IMR-90 (cell line): ENCODE measurements at regions not wholly inside any gene's neighbourhood (a gene's known extent, or its start where the extent isn't known, plus 50 kb on each side); places are given as distances from the start of the nearest gene placed in this dataset.

Source experiments
- ATAC-seq: fragments of 200-7000 bp; cut with Tn5 transposase; 2 replicates; pipeline ENCODE4 v1.9.1; 2020; ENCODE audit warnings: low read depth, mild to moderate bottlenecking, moderate library complexity
- BruUV-seq: library from RNA; stranded (reverse); fragments of 400-500 nt; replicated peaks from 2 replicates; lab custom pipeline; 2021; lab: Mats Ljungman, UMichigan
- CTCF ChIA-PET: fragments of 300-600 bp; formaldehyde crosslinking; extraction: SDS; loops from one replicate; lab custom pipeline; 2021; ENCODE audit warnings: antibody characterized with exemption; lab: Yijun Ruan, JAX
- POLR2A ChIA-PET: fragments of 300-600 bp; sonication (Branson Sonifier 250); formaldehyde crosslinking; loops from one replicate; lab custom pipeline; 2022; ENCODE audit warnings: antibody characterized with exemption; ENCODE audit not compliant: unreplicated experiment; lab: Charles Lee
- DNase-seq: peaks from one replicate; pipeline ENCODE4 v3.0.0; 2013
- H2AFZ ChIP-seq: replicated peaks from 2 replicates; pipeline ENCODE3; 2013; ENCODE audit warnings: low read length, mild to moderate bottlenecking; ENCODE audit not compliant: poor library complexity
- H2AK5ac ChIP-seq: 2 replicates; pipeline ENCODE4 v1.6.1; 2013; ENCODE audit warnings: low read depth, low read length, inconsistent platforms
- H2AK9ac ChIP-seq: replicated peaks from 2 replicates; pipeline ENCODE3; 2013; ENCODE audit warnings: mild to moderate bottlenecking, low read depth, low read length, moderate library complexity; ENCODE audit not compliant: poor library complexity
- H2BK120ac ChIP-seq: 2 replicates; pipeline ENCODE4 v1.6.1; 2013; ENCODE audit warnings: low read depth, low read length, inconsistent platforms
- H2BK15ac ChIP-seq: 3 replicates; pipeline ENCODE4 v1.6.1; 2013; ENCODE audit warnings: low read depth, low read length, inconsistent platforms
- H2BK20ac ChIP-seq: 2 replicates; pipeline ENCODE4 v1.6.1; 2013; ENCODE audit warnings: low read depth, mild to moderate bottlenecking, inconsistent platforms, low read length, moderate library complexity
- H2BK5ac ChIP-seq: 2 replicates; pipeline ENCODE4 v1.6.1; 2013; ENCODE audit warnings: mild to moderate bottlenecking, low read depth, low read length, inconsistent platforms; ENCODE audit not compliant: poor library complexity, severe bottlenecking
- H3K14ac ChIP-seq: replicated peaks from 2 replicates; pipeline ENCODE4 v1.6.1; 2013; ENCODE audit warnings: low read depth, low read length, inconsistent platforms
- H3K18ac ChIP-seq: 2 replicates; pipeline ENCODE4 v1.6.1; 2013; ENCODE audit warnings: low read depth, low read length, control low read depth
- H3K23ac ChIP-seq: 2 replicates; pipeline ENCODE4 v1.6.1; 2013; ENCODE audit warnings: low read depth, low read length, inconsistent platforms
- H3K27ac ChIP-seq: 2 replicates; pipeline ENCODE4 v1.5.1; 2013; ENCODE audit warnings: mild to moderate bottlenecking, control low read depth, low read length; ENCODE audit not compliant: insufficient read depth
- H3K27me3 ChIP-seq: 2 replicates; pipeline ENCODE4 v1.6.1; 2013; ENCODE audit warnings: low read length; ENCODE audit not compliant: control insufficient read depth, insufficient read depth
- H3K36me3 ChIP-seq: 2 replicates; pipeline ENCODE4 v1.6.1; 2013; ENCODE audit warnings: low read length, mixed read lengths; ENCODE audit not compliant: control insufficient read depth, insufficient read depth
- H3K4ac ChIP-seq: 2 replicates; pipeline ENCODE4 v1.6.1; 2013; ENCODE audit warnings: low read depth, low read length, inconsistent platforms
- H3K4me1 ChIP-seq: 2 replicates; pipeline ENCODE4 v1.6.1; 2013; ENCODE audit warnings: low read length, mixed read lengths; ENCODE audit not compliant: control insufficient read depth, insufficient read depth
- H3K4me2 ChIP-seq: 2 replicates; pipeline ENCODE4 v1.6.1; 2013; ENCODE audit warnings: low read depth, mild to moderate bottlenecking, control low read depth, low read length, moderate library complexity
- H3K4me3 ChIP-seq: 2 replicates; pipeline ENCODE4 v1.5.1; 2013; ENCODE audit warnings: low read depth, mild to moderate bottlenecking, control low read depth, low read length, moderate library complexity; ENCODE audit not compliant: insufficient read depth
- H3K56ac ChIP-seq: 2 replicates; pipeline ENCODE4 v1.6.1; 2013; ENCODE audit warnings: low read length, inconsistent platforms; ENCODE audit not compliant: insufficient read depth; ENCODE audit errors: extremely low read depth
- H3K79me1 ChIP-seq, 2 experiments: 2 replicates each; pipeline ENCODE4 v1.6.1; 2013; ENCODE audit warnings: low read length in 2 of 2, inconsistent platforms in 1 of 2, low read depth in 1 of 2
- H3K9ac ChIP-seq: 2 replicates; pipeline ENCODE4 v1.6.1; 2013; ENCODE audit warnings: low read depth, low read length, control low read depth
- H3K9me1 ChIP-seq: 2 replicates; pipeline ENCODE4 v1.6.1; 2013; ENCODE audit warnings: low read length, inconsistent platforms; ENCODE audit not compliant: insufficient read depth
- H3K9me3 ChIP-seq: 2 replicates; pipeline ENCODE4 v1.6.1; 2013; ENCODE audit warnings: low read length; ENCODE audit not compliant: control insufficient read depth, insufficient read depth
- H4K20me1 ChIP-seq: 2 replicates; pipeline ENCODE4 v1.6.1; 2013; ENCODE audit warnings: low read length, inconsistent platforms; ENCODE audit not compliant: insufficient read depth
- H4K5ac ChIP-seq: 2 replicates; pipeline ENCODE4 v1.6.1; 2013; ENCODE audit warnings: mild to moderate bottlenecking, low read depth, low read length, control low read depth
- H4K8ac ChIP-seq, 2 experiments: 2 replicates each; pipeline ENCODE4 v1.6.1; 2013; ENCODE audit warnings: low read depth in 2 of 2, low read length in 2 of 2, control low read depth in 1 of 2, inconsistent platforms in 1 of 2
- H4K91ac ChIP-seq: 2 replicates; pipeline ENCODE4 v1.6.1; 2013; ENCODE audit warnings: low read depth, low read length, inconsistent platforms; ENCODE audit not compliant: insufficient read depth
- BHLHE40 ChIP-seq: fragments of 150-350 bp; IDR thresholded peaks from 2 replicates; pipeline ENCODE4 v1.6.1; 2016; ENCODE audit warnings: mild to moderate bottlenecking, low read depth, low read length
- CEBPB ChIP-seq: IDR thresholded peaks from 2 replicates; pipeline ENCODE4 v1.6.1; 2012; ENCODE audit warnings: low read depth, low read length, improper control_type of control experiment
- CHD1 ChIP-seq: IDR thresholded peaks from 2 replicates; pipeline ENCODE4 v1.6.1; 2012; ENCODE audit warnings: low read depth, low read length, improper control_type of control experiment
- ELK1 ChIP-seq: fragments of 150-350 bp; IDR thresholded peaks from 2 replicates; pipeline ENCODE4 v1.6.1; 2016; ENCODE audit warnings: low read depth, mild to moderate bottlenecking, low read length, moderate library complexity, borderline replicate concordance
- FOS ChIP-seq: fragments of 150-350 bp; IDR thresholded peaks from 2 replicates; pipeline ENCODE4 v1.6.1; 2016; ENCODE audit warnings: low read depth, low read length
- MAFK ChIP-seq: IDR thresholded peaks from 2 replicates; pipeline ENCODE4 v1.6.1; 2012; ENCODE audit warnings: low read depth, low read length, improper control_type of control experiment
- MAZ ChIP-seq: IDR thresholded peaks from 2 replicates; pipeline ENCODE4 v1.6.1; 2012; ENCODE audit warnings: low read depth, mild to moderate bottlenecking, low read length, improper control_type of control experiment, moderate library complexity, borderline replicate concordance
- MXI1 ChIP-seq: IDR thresholded peaks from 2 replicates; pipeline ENCODE4 v1.6.1; 2012; ENCODE audit warnings: low read depth, mild to moderate bottlenecking, low read length, moderate library complexity, borderline replicate concordance
- NFE2L2 ChIP-seq: fragments of 150-350 bp; IDR thresholded peaks from 2 replicates; pipeline ENCODE4 v1.6.1; 2016; ENCODE audit warnings: low read depth, mild to moderate bottlenecking, low read length
- POLR2A ChIP-seq: IDR thresholded peaks from 2 replicates; pipeline ENCODE4 v1.6.1; 2012; ENCODE audit warnings: mild to moderate bottlenecking, low read depth, low read length
- RAD21 ChIP-seq: IDR thresholded peaks from 2 replicates; pipeline ENCODE4 v1.6.1; 2012; ENCODE audit warnings: low read length, improper control_type of control experiment
- RCOR1 ChIP-seq: IDR thresholded peaks from 2 replicates; pipeline ENCODE4 v1.6.1; 2012; ENCODE audit warnings: mild to moderate bottlenecking, low read length, improper control_type of control experiment; ENCODE audit not compliant: insufficient replicate concordance
- RFX5 ChIP-seq: IDR thresholded peaks from 2 replicates; pipeline ENCODE4 v1.8.0; 2012; ENCODE audit warnings: low read depth, mild to moderate bottlenecking, low read length, moderate library complexity
- SMC3 ChIP-seq: fragments of 150-350 bp; IDR thresholded peaks from 2 replicates; pipeline ENCODE4 v1.6.1; 2016; ENCODE audit warnings: low read depth, mild to moderate bottlenecking, antibody characterized with exemption, low read length, moderate library complexity
- dilution Hi-C: fragments of 300-500 bp; cut with HindIII; formaldehyde crosslinking; loops from one replicate; pipeline ENCODE4 v1.14.3; 2018; ENCODE audit warnings: low sequenced_read_pairs; ENCODE audit not compliant: unreplicated experiment
- in situ Hi-C: fragments of 300-500 bp; cut with MboI; formaldehyde crosslinking; loops from 3 replicates; pipeline ENCODE4 v1.14.3; 2019; ENCODE audit warnings: low sequenced_read_pairs, inconsistent platforms, mixed read lengths
- intact Hi-C: fragments of 100-400 bp; cut with micrococcal nuclease; formaldehyde crosslinking; loops from 2 replicates; pipeline ENCODE4 v1.10.0; 2022
- TF ChIP-seq, protein P1 (sequence below): conservative IDR thresholded peaks from 2 replicates; pipeline ENCODE4 v1.5.1; 2012; ENCODE audit warnings: mild to moderate bottlenecking, low read depth, low read length, improper control_type of control experiment
- TF ChIP-seq, protein P2 (sequence below): fragments of 150-350 bp; IDR thresholded peaks from 2 replicates; pipeline ENCODE4 v1.6.1; 2017; ENCODE audit warnings: mild to moderate bottlenecking, antibody characterized with exemption, low read length, low read depth

DNA sequence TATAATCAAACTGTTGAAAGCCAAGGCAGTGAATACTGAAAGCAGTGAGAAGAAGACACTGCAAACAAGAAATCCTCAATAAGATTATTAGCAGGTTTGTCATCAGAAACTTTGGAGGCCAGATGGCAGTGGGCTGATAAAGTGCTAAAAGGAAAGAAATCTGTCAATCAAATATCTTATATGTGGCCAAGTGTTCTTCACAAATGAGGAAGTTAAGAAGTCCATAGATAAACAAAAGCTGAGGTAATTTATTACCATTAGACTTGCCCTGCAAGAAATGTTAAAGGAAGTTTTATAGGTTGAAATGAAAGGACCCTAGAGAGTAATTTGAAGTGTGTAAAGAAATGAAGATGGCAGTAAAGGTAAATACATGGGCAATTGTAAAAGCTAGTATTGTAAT, 586.6 kb downstream of the RAPGEF2 start:
- H4K5ac ChIP-seq: no peak overlapping the region
- no peak overlapping the region for H3K23ac ChIP-seq
- H3K4me2 ChIP-seq: no peak overlapping the region
- H2BK120ac ChIP-seq: no peak overlapping the region
- H3K4me1 ChIP-seq: no peaks in the 10 kb centered on the region
- H2BK20ac ChIP-seq: no peak overlapping the region
- TF ChIP-seq RFX5 (no peak), POLR2A (no peak), SMC3 (no peak), NFE2L2 (no peak), RCOR1 (no peak), CEBPB (no peak), MAFK (no peak), FOS (no peak), MAZ (no peak), ELK1 (no peak), BHLHE40 (no peak), CHD1 (no peak), RAD21 (no peak), MXI1 (no peak)
- TF ChIP-seq, protein P1, sequence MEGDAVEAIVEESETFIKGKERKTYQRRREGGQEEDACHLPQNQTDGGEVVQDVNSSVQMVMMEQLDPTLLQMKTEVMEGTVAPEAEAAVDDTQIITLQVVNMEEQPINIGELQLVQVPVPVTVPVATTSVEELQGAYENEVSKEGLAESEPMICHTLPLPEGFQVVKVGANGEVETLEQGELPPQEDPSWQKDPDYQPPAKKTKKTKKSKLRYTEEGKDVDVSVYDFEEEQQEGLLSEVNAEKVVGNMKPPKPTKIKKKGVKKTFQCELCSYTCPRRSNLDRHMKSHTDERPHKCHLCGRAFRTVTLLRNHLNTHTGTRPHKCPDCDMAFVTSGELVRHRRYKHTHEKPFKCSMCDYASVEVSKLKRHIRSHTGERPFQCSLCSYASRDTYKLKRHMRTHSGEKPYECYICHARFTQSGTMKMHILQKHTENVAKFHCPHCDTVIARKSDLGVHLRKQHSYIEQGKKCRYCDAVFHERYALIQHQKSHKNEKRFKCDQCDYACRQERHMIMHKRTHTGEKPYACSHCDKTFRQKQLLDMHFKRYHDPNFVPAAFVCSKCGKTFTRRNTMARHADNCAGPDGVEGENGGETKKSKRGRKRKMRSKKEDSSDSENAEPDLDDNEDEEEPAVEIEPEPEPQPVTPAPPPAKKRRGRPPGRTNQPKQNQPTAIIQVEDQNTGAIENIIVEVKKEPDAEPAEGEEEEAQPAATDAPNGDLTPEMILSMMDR: no peak
- TF ChIP-seq, protein P2, sequence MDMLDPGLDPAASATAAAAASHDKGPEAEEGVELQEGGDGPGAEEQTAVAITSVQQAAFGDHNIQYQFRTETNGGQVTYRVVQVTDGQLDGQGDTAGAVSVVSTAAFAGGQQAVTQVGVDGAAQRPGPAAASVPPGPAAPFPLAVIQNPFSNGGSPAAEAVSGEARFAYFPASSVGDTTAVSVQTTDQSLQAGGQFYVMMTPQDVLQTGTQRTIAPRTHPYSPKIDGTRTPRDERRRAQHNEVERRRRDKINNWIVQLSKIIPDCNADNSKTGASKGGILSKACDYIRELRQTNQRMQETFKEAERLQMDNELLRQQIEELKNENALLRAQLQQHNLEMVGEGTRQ: no peak
- no peaks in the 10 kb centered on the region for H3K36me3 ChIP-seq
- H3K9me1 ChIP-seq: no peaks in the 10 kb centered on the region
- H3K27ac ChIP-seq: no peak overlapping the region
- ChIA-PET POLR2A (no interaction called here), CTCF (no interaction called here)
- no peak overlapping the region for H2BK5ac ChIP-seq
- no peak overlapping the region for H2AFZ ChIP-seq
- H4K8ac ChIP-seq: no peak overlapping the region
- dilution Hi-C loops: no loop called here
- no peaks in the 10 kb centered on the region for H3K79me1 ChIP-seq
- peaks cover 2% of the 10 kb centered on the region; the same call in 1 of the 2 replicates for H3K9me3 ChIP-seq
- H3K14ac ChIP-seq: no peak overlapping the region
- no peak overlapping the region for H3K56ac ChIP-seq
- H2AK5ac ChIP-seq: no peak overlapping the region
- in situ Hi-C loops: no loop called here
- intact Hi-C loops: no loop called here
- H3K4me3 ChIP-seq: no peak overlapping the region
- H2BK15ac ChIP-seq: no peak overlapping the region
- no peak overlapping the region for H3K4ac ChIP-seq
- H3K27me3 ChIP-seq: no peaks in the 10 kb centered on the region
- BruUV-seq: no TSS peak
- no peak overlapping the region for H4K91ac ChIP-seq
- H3K9ac ChIP-seq: no peak overlapping the region
- H3K18ac ChIP-seq: no peak overlapping the region
- DNase-seq: no peak
- no peak for ATAC-seq
- H4K20me1 ChIP-seq: no peaks in the 10 kb centered on the region
- H2AK9ac ChIP-seq: no peak overlapping the region
